Naive thymus-derived CD8-positive, alpha-beta T cell (primary cell): ENCODE measurements at regions not wholly inside any gene's neighbourhood (a gene's known extent, or its start where the extent isn't known, plus 50 kb on each side); places are given as distances from the start of the nearest gene placed in this dataset.
"Not testable (repeated sequence)": the region's sequence is repeated elsewhere in the genome, so short reads cannot be mapped to it uniquely, and the experiment has no call there.

Experiments used
- ATAC-seq, 2 donors: fragments of 150-1000 bp; cut with Tn5 transposase in 1 of 2; sonication (Bioruptor Pico), chemical (Tn5 transposase) in 1 of 2; 1 replicate in 1 of 2; 2 replicates in 1 of 2; pipeline ENCODE4 v1.10.0; 2021; ENCODE audit warnings: mild to moderate bottlenecking in 2 of 2, moderate library complexity in 2 of 2
- POLR2A ChIA-PET: fragments of 350-600 bp; sonication (Branson Sonifier 250); formaldehyde crosslinking; loops from one replicate; lab custom pipeline; 2021; ENCODE audit warnings: antibody characterized with exemption; lab: Charles Lee
- DNase-seq, 10 donors: peaks; one replicate each; pipeline versions ENCODE4 v3.0.0 to v3.0.0-alpha.2; 2020 to 2022
- H3K27ac Mint-ChIP-seq, 10 donors: one replicate each; pipeline ENCODE4 v1.8.0; 2020 to 2022; ENCODE audit warnings: mild to moderate bottlenecking in 10 of 10, mixed read lengths in 10 of 10, moderate library complexity in 4 of 10, inconsistent platforms in 1 of 10
- H3K27me3 Mint-ChIP-seq, 5 donors: one replicate each; pipeline ENCODE4 v1.8.0; 2021 to 2022; ENCODE audit warnings: mixed read lengths in 5 of 5
- H3K36me3 Mint-ChIP-seq, 3 donors: one replicate each; pipeline ENCODE4 v1.8.0; 2020 to 2022; ENCODE audit warnings: mixed read lengths in 3 of 3, mild to moderate bottlenecking in 2 of 3, inconsistent platforms in 1 of 3
- H3K4me1 Mint-ChIP-seq, 4 donors: one replicate each; pipeline ENCODE4 v1.8.0; 2021 to 2022; ENCODE audit warnings: mixed read lengths in 4 of 4
- H3K4me3 Mint-ChIP-seq, 10 donors: one replicate each; pipeline ENCODE4 v1.8.0; 2020 to 2022; ENCODE audit warnings: mild to moderate bottlenecking in 10 of 10, mixed read lengths in 10 of 10, moderate library complexity in 6 of 10, inconsistent platforms in 1 of 10
- H3K9me3 Mint-ChIP-seq, 9 donors: one replicate each; pipeline ENCODE4 v1.8.0; 2020 to 2022; ENCODE audit warnings: mixed read lengths in 9 of 9, mild to moderate bottlenecking in 3 of 9, inconsistent platforms in 1 of 9, moderate library complexity in 1 of 9

DNA sequence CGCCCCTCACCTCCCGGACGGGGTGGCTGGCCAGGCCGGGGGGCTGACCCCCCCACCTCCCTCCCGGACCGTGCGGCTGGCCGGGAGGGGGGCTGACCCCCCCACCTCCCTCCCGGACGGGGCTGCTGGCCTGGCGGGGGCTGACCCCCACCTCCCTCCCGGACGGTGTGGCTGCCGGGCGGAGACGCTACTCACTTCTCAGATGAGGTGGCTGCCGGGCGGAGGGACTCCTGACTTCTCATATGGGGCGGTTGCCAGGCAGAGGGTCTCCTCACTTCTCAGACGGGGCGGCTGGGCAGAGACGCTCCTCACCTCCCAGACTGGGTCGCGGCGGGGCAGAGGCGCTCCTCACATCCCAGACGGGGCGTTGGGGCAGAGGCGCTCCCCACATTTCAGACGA is 381.7 kb upstream of the ISX start:
- H3K4me3 Mint-ChIP-seq, DNase-seq, H3K36me3 Mint-ChIP-seq, POLR2A ChIA-PET, H3K27ac Mint-ChIP-seq, ATAC-seq, H3K4me1 Mint-ChIP-seq, H3K9me3 Mint-ChIP-seq: not testable (repeated sequence)
- H3K27me3 Mint-ChIP-seq, result peaks cover 0 to 14% (median 0%) of the 10 kb centered on the region in 5 donors

DNA sequence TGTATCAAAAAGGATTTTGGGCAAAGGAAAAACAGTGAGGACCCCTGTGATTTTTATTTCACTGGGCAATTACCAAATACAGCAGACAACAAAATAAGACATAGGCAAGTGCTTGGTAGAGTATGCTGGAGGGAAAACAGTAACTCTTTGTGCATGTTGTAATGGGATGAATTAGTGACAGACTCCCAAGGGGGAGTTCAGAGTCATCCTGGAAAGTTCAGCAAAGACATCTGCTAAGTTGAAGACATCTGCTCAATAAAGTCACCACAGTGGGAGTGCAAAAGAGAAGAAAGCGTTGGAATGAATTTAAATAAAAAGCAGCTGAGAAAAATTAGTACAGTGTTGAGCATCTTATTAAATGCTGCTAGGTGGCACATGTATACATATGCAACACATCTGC is 378.8 kb upstream of the ISX start:
- Mint-ChIP-seq H3K4me3 (no peak overlapping the region), H3K27ac (no peak overlapping the region), H3K27me3 (peaks cover 0 to 14% (median 0%) of the 10 kb centered on the region in 5 donors), H3K9me3 (peaks cover 0 to 6% (median 0%) of the 10 kb centered on the region in 9 donors), H3K36me3 (no peaks in the 10 kb centered on the region), H3K4me1 (no peaks in the 10 kb centered on the region)
- POLR2A ChIA-PET, result no interaction called here
- no peak for DNase-seq
- ATAC-seq, result no peak

DNA sequence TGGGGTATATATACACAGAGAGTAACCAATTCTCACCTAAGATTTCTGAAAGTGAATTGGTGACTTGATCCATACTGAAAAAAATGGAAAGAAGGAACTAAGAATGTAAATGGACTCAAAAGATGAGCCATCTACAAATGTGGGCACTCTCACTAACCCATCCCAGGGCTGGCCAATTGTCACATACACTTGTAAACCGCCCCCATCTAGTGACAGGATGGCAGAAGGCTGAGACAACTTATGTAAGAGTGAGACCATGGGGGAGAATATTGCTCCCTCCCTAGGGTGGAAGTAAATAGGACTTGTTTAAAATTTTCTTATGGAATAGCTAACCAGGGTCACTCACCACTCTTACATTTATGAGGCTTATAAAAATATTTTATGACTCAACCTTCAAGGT is 377.1 kb upstream of the ISX start:
- H3K4me3 Mint-ChIP-seq, result no peak overlapping the region
- no peak for DNase-seq
- H3K36me3 Mint-ChIP-seq, result no peaks in the 10 kb centered on the region
- H3K27ac Mint-ChIP-seq, result no peak overlapping the region
- no peaks in the 10 kb centered on the region for H3K4me1 Mint-ChIP-seq
- H3K27me3 Mint-ChIP-seq, result peaks cover 0 to 18% (median 0%) of the 10 kb centered on the region in 5 donors
- H3K9me3 Mint-ChIP-seq, result peaks cover 0 to 3% (median 0%) of the 10 kb centered on the region in 9 donors
- POLR2A ChIA-PET, result no interaction called here
- ATAC-seq, result no peak

DNA sequence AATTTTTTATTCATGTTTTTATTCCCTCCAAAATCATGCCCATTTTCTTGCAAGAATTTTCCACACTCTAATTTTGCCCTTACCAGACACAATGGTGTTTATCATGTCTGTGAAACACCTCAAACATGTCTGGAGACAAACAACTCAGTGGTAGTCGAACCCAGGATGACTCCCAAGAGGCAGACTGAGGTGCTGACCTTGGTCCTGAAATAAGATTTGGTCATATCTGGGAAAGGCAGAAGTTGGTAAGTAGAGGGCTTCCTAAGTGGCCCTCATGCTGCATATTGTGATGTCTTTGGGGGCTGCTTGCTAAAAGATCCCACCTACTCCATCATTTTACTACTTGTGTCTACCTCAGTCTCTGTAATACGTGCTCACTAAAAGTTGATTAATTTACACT is 369.4 kb upstream of the ISX start:
- no peak overlapping the region for H3K4me3 Mint-ChIP-seq
- DNase-seq (no peak), ATAC-seq (no peak)
- H3K4me1 Mint-ChIP-seq, result no peaks in the 10 kb centered on the region
- no peak overlapping the region for H3K27ac Mint-ChIP-seq
- POLR2A ChIA-PET, result no interaction called here
- H3K9me3 Mint-ChIP-seq, result peaks cover 0 to 12% (median 3%) of the 10 kb centered on the region in 9 donors
- H3K36me3 Mint-ChIP-seq, result no peaks in the 10 kb centered on the region
- peaks cover 3 to 21% (median 11%) of the 10 kb centered on the region in 5 donors for H3K27me3 Mint-ChIP-seq

DNA sequence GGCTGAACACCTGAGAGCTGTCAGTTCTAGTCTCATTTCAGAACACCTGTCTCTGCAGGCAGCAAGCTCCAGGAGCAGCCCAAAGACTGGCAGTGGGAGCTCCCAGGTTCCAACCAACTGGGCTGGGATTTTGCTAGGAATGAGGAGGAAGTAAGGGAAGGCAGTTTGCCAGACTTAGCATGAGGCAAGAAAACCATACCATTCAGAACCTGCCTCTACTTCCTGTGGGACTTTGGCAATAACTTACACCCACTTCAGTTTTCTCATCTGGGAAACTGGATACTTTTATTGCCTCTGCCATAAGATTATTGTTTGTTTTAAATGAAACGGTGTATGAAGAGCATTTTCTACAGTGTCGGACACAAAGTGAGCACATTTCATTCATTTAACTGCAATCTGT is 363.7 kb upstream of the ISX start:
- H3K4me3 Mint-ChIP-seq, result no peak overlapping the region
- DNase-seq (no peak), ATAC-seq (no peak)
- POLR2A ChIA-PET, result no interaction called here
- no peak overlapping the region for H3K27ac Mint-ChIP-seq
- peaks cover 0 to 12% (median 0%) of the 10 kb centered on the region in 9 donors for H3K9me3 Mint-ChIP-seq
- peaks cover 3 to 28% (median 14%) of the 10 kb centered on the region in 5 donors for H3K27me3 Mint-ChIP-seq
- H3K4me1 Mint-ChIP-seq, result no peaks in the 10 kb centered on the region
- no peaks in the 10 kb centered on the region for H3K36me3 Mint-ChIP-seq

DNA sequence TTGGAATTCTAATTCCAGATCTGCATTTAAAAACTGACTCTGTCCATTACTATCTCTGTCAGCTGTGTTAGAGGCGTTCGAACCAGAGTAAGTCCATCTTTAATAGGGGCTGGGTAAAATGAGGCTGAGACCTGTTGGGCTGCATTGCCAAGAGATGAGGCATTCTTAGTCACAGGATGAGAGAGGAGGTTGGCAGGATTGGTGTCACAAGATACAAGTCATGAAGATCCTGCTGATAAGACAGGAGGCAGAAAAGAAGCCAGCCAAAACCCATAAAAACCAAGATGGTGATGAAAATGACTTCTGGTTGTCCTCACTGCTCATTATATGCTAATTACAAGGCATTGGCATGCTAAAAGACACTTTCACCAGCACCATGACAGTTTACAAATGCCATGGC is 356.3 kb upstream of the ISX start:
- POLR2A ChIA-PET, result no interaction called here
- DNase-seq (no peak), ATAC-seq (no peak)
- Mint-ChIP-seq H3K27ac (no peak overlapping the region), H3K4me3 (no peak overlapping the region), H3K4me1 (no peaks in the 10 kb centered on the region), H3K27me3 (peaks cover 0 to 19% (median 7%) of the 10 kb centered on the region in 5 donors), H3K36me3 (no peaks in the 10 kb centered on the region), H3K9me3 (peaks cover 0 to 21% (median 0%) of the 10 kb centered on the region in 9 donors)

DNA sequence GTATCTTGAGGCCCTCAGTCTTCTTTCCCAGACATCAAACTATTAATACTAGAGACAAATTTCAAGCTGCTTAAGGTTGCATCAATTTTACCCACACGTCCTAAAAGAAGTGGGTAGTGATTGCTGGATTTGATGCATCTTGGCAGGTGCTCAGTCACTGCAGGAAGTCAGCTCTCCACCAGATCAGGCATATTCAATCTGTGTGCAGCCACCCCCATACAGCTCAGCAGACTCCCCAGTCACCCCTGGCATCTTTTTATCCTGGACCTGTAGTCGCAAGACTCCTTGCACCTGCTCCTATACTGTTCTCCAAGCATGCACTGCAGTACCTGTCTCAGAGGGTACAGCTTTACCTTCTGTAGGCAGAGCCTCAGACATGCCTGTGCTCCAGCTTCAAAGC is 343.1 kb upstream of the ISX start:
- no peak for ATAC-seq
- peaks cover 0 to 25% (median 0%) of the 10 kb centered on the region in 3 donors for H3K36me3 Mint-ChIP-seq
- H3K4me3 Mint-ChIP-seq, result no peak overlapping the region
- DNase-seq, result no peak
- no peaks in the 10 kb centered on the region for H3K4me1 Mint-ChIP-seq
- H3K27ac Mint-ChIP-seq, result no peak overlapping the region
- peaks cover 1 to 22% (median 4%) of the 10 kb centered on the region in 5 donors for H3K27me3 Mint-ChIP-seq
- POLR2A ChIA-PET, result no interaction called here
- H3K9me3 Mint-ChIP-seq, result peaks cover 5 to 45% (median 29%) of the 10 kb centered on the region in 9 donors

DNA sequence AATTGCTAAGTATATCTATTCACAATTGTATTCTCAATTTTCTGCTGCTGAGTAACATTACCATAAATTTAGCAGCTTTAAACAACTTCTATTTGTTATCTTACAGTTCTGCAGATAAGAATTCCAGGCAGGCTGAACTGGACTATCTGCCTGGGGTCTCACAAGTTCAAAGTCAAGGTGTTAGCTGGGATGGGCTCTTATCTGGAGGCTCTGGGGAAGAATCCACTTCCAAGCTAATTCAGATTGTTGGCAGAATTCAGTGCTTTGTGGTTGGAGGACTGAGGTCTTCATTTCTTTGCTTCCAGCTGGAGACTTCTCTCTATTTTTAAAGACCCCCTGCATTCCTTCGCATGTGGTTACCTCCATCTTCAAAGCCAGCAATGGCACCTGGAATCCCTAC is 329.9 kb upstream of the ISX start:
- Mint-ChIP-seq H3K36me3 (peaks cover 0 to 9% (median 0%) of the 10 kb centered on the region in 3 donors), H3K9me3 (peaks cover 0 to 24% (median 8%) of the 10 kb centered on the region in 9 donors)
- POLR2A ChIA-PET, result no interaction called here

DNA sequence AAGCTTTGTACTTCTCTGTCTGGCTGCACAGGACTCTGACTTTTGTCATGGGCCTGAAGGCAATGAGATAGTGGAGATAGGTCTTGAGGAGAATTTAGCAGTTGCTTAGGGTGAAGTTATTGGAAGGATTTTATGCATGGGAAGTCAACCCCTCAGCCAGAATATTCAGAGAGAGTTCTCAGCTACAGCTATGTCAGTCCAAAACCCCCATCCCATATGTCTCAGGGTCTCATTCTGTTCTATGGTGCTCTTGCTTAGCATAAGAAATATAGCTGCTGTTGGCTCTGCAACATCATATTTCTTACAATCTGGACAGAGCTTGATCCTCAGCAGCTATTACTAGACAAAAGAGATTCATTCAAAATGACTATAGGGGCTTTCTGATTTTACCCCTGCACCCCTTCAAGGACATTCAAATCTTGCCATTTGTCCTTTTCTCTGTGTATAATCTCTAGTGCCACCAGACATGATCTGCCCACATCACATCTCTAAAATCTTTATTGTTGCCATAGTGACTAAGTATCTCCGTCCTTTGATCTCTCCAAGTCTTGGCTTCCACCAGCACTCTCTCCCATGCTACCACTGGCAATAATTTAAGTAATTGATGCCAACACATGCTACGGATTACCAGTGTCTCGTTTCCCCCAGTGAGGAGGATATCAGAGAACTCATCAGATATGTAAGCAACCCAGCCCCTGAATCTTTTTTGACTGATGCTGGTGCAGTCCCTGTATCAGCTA is 327.1 kb upstream of the ISX start:
- Mint-ChIP-seq H3K4me1 (no peaks in the 10 kb centered on the region), H3K9me3 (peaks cover 0 to 25% (median 7%) of the 10 kb centered on the region in 9 donors), H3K27ac (no peak overlapping the region), H3K27me3 (peaks cover 0 to 10% (median 3%) of the 10 kb centered on the region in 5 donors), H3K4me3 (no peak overlapping the region), H3K36me3 (peaks cover 0 to 9% (median 0%) of the 10 kb centered on the region in 3 donors)
- POLR2A ChIA-PET, result no interaction called here
- DNase-seq, result no peak
- no peak for ATAC-seq

More for the DNA sequence above, 329.9 kb upstream of the ISX start:
- no peak overlapping the region for H3K27ac Mint-ChIP-seq
- H3K4me1 Mint-ChIP-seq, result no peaks in the 10 kb centered on the region
- H3K4me3 Mint-ChIP-seq, result no peak overlapping the region
- ATAC-seq, result no peak
- peaks cover 0 to 10% (median 3%) of the 10 kb centered on the region in 5 donors for H3K27me3 Mint-ChIP-seq
- no peak for DNase-seq

DNA sequence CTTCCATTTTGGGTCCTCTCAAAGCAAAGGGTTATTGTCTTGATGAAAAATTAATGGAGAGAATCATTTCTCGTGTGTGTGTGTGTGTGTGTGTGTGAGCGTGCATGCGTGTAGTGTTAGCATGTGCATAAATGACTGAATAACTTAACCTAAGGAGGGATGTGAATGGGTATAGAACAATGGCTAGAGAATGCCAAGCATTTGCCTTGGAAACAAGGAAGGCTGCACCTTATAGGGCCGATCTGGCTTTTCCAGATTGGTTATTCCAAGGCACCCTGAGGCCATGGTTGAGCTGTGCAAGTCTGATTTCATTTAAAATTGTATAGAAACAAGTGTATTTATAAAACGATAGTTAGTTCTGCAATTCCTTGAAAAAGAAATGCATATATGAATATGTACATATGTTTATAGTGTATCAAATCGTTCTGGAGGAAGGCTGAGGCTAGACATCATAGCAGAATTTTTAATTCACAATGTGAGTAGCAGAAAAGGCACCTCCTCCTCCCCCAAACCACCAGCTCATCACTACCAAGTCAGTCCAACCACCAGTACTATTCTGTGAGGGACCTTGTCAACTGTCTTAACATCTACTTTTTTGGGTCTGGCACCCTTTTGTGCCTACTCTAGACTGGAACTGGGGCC is 322.7 kb upstream of the ISX start:
- no peak overlapping the region for H3K4me3 Mint-ChIP-seq
- DNase-seq (no peak), ATAC-seq (no peak)
- H3K36me3 Mint-ChIP-seq, result no peaks in the 10 kb centered on the region
- POLR2A ChIA-PET, result no interaction called here
- no peaks in the 10 kb centered on the region for H3K4me1 Mint-ChIP-seq
- no peak overlapping the region for H3K27ac Mint-ChIP-seq
- peaks cover 0 to 15% (median 5%) of the 10 kb centered on the region in 9 donors for H3K9me3 Mint-ChIP-seq
- peaks cover 0 to 11% (median 2%) of the 10 kb centered on the region in 5 donors for H3K27me3 Mint-ChIP-seq

DNA sequence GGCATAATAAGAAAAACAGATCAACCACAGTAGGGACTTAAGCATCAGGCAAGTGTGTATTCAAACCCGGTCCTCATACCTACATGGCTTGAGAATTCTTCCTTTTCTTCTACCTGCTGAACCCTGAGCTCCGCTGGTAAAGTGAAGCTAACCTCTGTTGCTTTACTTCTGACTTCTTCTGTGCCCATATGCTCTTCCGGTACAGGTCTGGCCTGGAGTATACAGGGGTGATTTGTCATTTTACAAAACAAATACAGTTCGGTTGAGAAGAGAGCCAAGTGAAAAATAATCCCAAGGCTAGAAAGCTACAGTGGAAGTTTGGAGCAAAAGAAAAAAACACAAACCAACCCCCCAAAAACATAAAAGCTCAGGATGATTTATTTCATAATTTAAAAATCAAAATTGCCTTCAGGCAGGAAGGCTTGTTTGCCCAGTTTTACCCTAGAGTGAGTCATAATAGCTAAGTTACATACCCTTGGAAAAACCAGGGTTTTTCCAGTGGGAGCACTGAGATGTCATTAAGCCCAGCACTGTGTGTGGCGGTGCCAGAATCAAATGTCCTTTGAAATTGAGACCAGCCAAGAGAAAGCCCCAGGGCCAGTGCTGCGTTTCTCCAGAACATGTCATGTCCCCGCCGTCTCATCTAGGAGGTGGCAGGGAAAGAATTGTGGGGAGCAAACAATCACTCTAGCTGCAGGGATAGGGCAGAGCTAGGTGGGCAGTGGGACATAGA is 305.5 kb upstream of the ISX start:
- Mint-ChIP-seq H3K27me3 (peaks cover 0 to 23% (median 7%) of the 10 kb centered on the region in 5 donors), H3K27ac (no peak overlapping the region), H3K9me3 (peaks cover 0 to 4% (median 0%) of the 10 kb centered on the region in 9 donors), H3K4me3 (no peak overlapping the region), H3K36me3 (no peaks in the 10 kb centered on the region), H3K4me1 (no peaks in the 10 kb centered on the region)
- ATAC-seq (no peak), DNase-seq (no peak)
- POLR2A ChIA-PET, result no interaction called here

DNA sequence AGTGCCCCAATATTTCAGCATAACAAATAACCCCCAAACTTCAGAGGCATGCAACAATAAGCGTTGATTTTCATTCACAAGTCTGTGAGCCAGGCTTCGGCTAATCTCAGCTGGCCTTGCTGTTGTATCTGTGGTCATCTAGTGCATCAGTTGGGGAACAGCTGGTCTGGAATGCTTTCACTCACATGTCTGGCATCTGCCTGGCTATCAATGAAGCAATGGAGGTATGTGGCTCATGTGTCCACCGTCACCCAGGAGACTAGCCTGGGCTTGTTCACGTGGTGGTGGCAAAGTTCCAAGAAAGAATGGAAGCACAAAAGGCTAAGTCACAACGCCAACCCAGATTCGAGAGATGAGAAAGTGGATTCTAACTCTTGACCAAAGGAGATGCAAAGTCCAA is 304.8 kb upstream of the ISX start:
- POLR2A ChIA-PET, result no interaction called here
- no peaks in the 10 kb centered on the region for H3K36me3 Mint-ChIP-seq
- peaks cover 0 to 20% (median 6%) of the 10 kb centered on the region in 5 donors for H3K27me3 Mint-ChIP-seq
- no peak overlapping the region for H3K27ac Mint-ChIP-seq
- ATAC-seq (no peak), DNase-seq (no peak)
- H3K9me3 Mint-ChIP-seq, result peaks cover 0 to 4% (median 0%) of the 10 kb centered on the region in 9 donors
- no peak overlapping the region for H3K4me3 Mint-ChIP-seq
- H3K4me1 Mint-ChIP-seq, result no peaks in the 10 kb centered on the region

DNA sequence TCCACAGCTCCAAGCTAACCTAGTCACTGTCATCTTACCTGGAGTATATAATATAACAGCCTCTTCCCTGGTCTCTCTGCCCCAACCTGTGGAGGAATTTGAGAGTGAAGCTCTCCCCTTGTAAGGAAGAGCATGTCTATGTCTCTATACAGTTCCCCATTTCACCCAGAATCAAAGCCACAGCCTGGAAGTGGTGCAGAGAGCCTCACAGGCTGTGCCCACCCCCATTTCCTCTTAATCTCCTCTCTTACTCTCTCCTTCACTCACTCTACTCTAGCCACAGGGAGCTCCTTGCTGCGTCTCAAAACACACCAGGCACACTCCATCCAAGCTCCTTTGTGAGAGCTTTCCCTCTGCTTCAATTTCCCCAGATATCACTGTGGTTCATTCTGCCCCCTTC is 302.5 kb upstream of the ISX start:
- Mint-ChIP-seq H3K27ac (no peak overlapping the region), H3K4me3 (no peak overlapping the region), H3K27me3 (peaks cover 5 to 23% (median 7%) of the 10 kb centered on the region in 5 donors), H3K4me1 (no peaks in the 10 kb centered on the region), H3K9me3 (peaks cover 0 to 4% (median 0%) of the 10 kb centered on the region in 9 donors), H3K36me3 (no peaks in the 10 kb centered on the region)
- ATAC-seq (no peak), DNase-seq (no peak)
- POLR2A ChIA-PET, result no interaction called here
